ENCODE measurements at regions not wholly inside any gene's neighbourhood (a gene's known extent, or its start where the extent isn't known, plus 50 kb on each side); places are given as distances from the start of the nearest gene placed in this dataset.

- H3K27me3 ChIP-seq = no peaks in the 10 kb centered on the region
- no peaks in the 10 kb centered on the region for H3K4me1 ChIP-seq
- no peaks in the 10 kb centered on the region for H3K9me3 ChIP-seq
- no peak overlapping the region for H3K27ac ChIP-seq
- no peak overlapping the region for H3K4me3 ChIP-seq
- no peak for TF ChIP-seq CTCF (IDR thresholded peaks at IDR 0.05)
- TF ChIP-seq POLR2A (IDR thresholded peaks at IDR 0.05) = no peak
- H3K36me3 ChIP-seq = no peaks in the 10 kb centered on the region
- no peak for DNase-seq
- intact Hi-C loops (cut with DNase I) = no loop called here
- WGBS, 2 donors = 79 to 82% methylated on average over 2 of the region's 2 CpGs
Measured at GRCh38 chr10:60511477-60512229, 122.0 kb upstream of the ANK3 start.

- WGBS, 2 donors = 66 to 68% methylated on average over 2 of the region's 2 CpGs
- DNase-seq = no peak
- intact Hi-C loops (cut with DNase I) = no loop called here
- no peaks in the 10 kb centered on the region for H3K36me3 ChIP-seq
- H3K9me3 ChIP-seq = no peaks in the 10 kb centered on the region
- no peak overlapping the region for H3K4me3 ChIP-seq
- no peak for TF ChIP-seq CTCF (IDR thresholded peaks at IDR 0.05)
- TF ChIP-seq POLR2A (IDR thresholded peaks at IDR 0.05) = no peak
- no peaks in the 10 kb centered on the region for H3K4me1 ChIP-seq
- no peak overlapping the region for H3K27ac ChIP-seq
- no peaks in the 10 kb centered on the region for H3K27me3 ChIP-seq
Measured at GRCh38 chr10:60508831-60509230, 119.2 kb upstream of the ANK3 start.

GRCh38 chr10:60508037-60508436 is 118.4 kb upstream of the ANK3 start:
- Histone ChIP-seq H3K4me3 (no peak overlapping the region), H3K9me3 (no peaks in the 10 kb centered on the region), H3K36me3 (no peaks in the 10 kb centered on the region), H3K27me3 (no peaks in the 10 kb centered on the region), H3K27ac (no peak overlapping the region), H3K4me1 (no peaks in the 10 kb centered on the region)
- WGBS, 2 donors = 67 to 100% methylated on average over 3 of the region's 3 CpGs
- DNase-seq = no peak
- intact Hi-C loops (cut with DNase I) = no loop called here
- no peak for TF ChIP-seq POLR2A (IDR thresholded peaks at IDR 0.05)
- TF ChIP-seq CTCF (IDR thresholded peaks at IDR 0.05) = no peak

GRCh38 chr10:60502621-60503020 is 112.9 kb upstream of the ANK3 start:
- intact Hi-C loops (cut with DNase I) = no loop called here
- no peaks in the 10 kb centered on the region for H3K4me1 ChIP-seq
- DNase-seq = no peak
- no peak overlapping the region for H3K4me3 ChIP-seq
- WGBS, 2 donors = 91 to 98% methylated on average over 4 of the region's 4 CpGs
- no peaks in the 10 kb centered on the region for H3K36me3 ChIP-seq
- no peak overlapping the region for H3K27ac ChIP-seq
- no peak for TF ChIP-seq POLR2A (IDR thresholded peaks at IDR 0.05)
- no peaks in the 10 kb centered on the region for H3K27me3 ChIP-seq
- H3K9me3 ChIP-seq = no peaks in the 10 kb centered on the region

- intact Hi-C loops (cut with DNase I) = no loop called here
- H3K27ac ChIP-seq = no peak overlapping the region
- no peak for TF ChIP-seq CTCF (IDR thresholded peaks at IDR 0.05)
- TF ChIP-seq POLR2A (IDR thresholded peaks at IDR 0.05) = no peak
- WGBS, 2 donors = 78 to 83% methylated on average over 3 of the region's 3 CpGs
- no peaks in the 10 kb centered on the region for H3K27me3 ChIP-seq
- H3K9me3 ChIP-seq = no peaks in the 10 kb centered on the region
- no peak overlapping the region for H3K4me3 ChIP-seq
- H3K4me1 ChIP-seq = peaks cover 0 to 12% (median 0%) of the 10 kb centered on the region in 3 donors
- no peaks in the 10 kb centered on the region for H3K36me3 ChIP-seq
- no peak for DNase-seq
Measured at GRCh38 chr10:60498985-60499384, 109.3 kb upstream of the ANK3 start.

- WGBS, 2 donors = 24 to 58% methylated on average over 1 of the region's 1 CpG
- intact Hi-C loops (cut with DNase I) = no loop called here
- no peaks in the 10 kb centered on the region for H3K36me3 ChIP-seq
- no peak for DNase-seq
- no peak overlapping the region for H3K27ac ChIP-seq
- peaks cover 0 to 12% (median 0%) of the 10 kb centered on the region in 3 donors for H3K4me1 ChIP-seq
- no peak for TF ChIP-seq CTCF (IDR thresholded peaks at IDR 0.05)
- no peak for TF ChIP-seq POLR2A (IDR thresholded peaks at IDR 0.05)
- H3K4me3 ChIP-seq = no peak overlapping the region
- peaks cover 0 to 8% (median 0%) of the 10 kb centered on the region in 4 donors for H3K27me3 ChIP-seq
- no peaks in the 10 kb centered on the region for H3K9me3 ChIP-seq
Measured at GRCh38 chr10:60497364-60497763, 107.7 kb upstream of the ANK3 start.

Measured in esophagus squamous epithelium (tissue), 5 donors.